ENCODE measurements at regions not wholly inside any gene's neighbourhood (a gene's known extent, or its start where the extent isn't known, plus 50 kb on each side); places are given as distances from the start of the nearest gene placed in this dataset.
"Not testable (repeated sequence)": the region's sequence is repeated elsewhere in the genome, so short reads cannot be mapped to it uniquely, and the experiment has no call there.

- DNase-seq (ENCODE audit: extremely low read depth in 1 of 4, low spot score in 3 of 4); H3K9ac ChIP-seq (ENCODE audit: insufficient read depth in 1 of 2, low read depth in 2 of 2, low read length in 2 of 2); intact Hi-C loops (cut with micrococcal nuclease): not testable (repeated sequence)
These were observed 188.3 kb upstream of the FAM47A start for GRCh38 chrX:34320424-34320823.

GRCh38 chrX:34300871-34301270 is 168.8 kb upstream of the FAM47A start:
- H3K9me1 ChIP-seq (ENCODE audit: control insufficient read depth, insufficient read depth, low read length), result no peaks in the 10 kb centered on the region
- ChIA-PET POLR2A (no interaction called here), CTCF (ENCODE audit: low intra/inter-chr PET ratio) (no interaction called here)
- ATAC-seq, result no peak
- no peaks in the 10 kb centered on the region for H3K4me1 ChIP-seq (replicated peaks in 1 of 2; ENCODE audit: control insufficient read depth in 2 of 2, insufficient read depth in 2 of 2, low read length in 2 of 2)
- no TSS peak for BruUV-seq (replicated peaks)
- 0% methylated on average over 1 of the region's 1 CpG for WGBS (ENCODE audit: insufficient coverage, low coverage, missing lambda C conversion rate)
- H3K4me2 ChIP-seq (ENCODE audit: insufficient read depth, low read length), result no peak overlapping the region
- H3K36me3 ChIP-seq (ENCODE audit: control insufficient read depth, insufficient read depth, low read length), result no peaks in the 10 kb centered on the region
- FAIRE-seq, result no peak
- peak; percentile 4 to 44 (median 16) for DNase-seq (ENCODE audit: extremely low read depth in 1 of 4, low spot score in 3 of 4)
- H2AFZ ChIP-seq (ENCODE audit: low read depth, low read length), result no peak overlapping the region
- no peak for TF ChIP-seq PTBP1 (IDR thresholded peaks at IDR 0.05; ENCODE audit: low read depth, low read length)
- TF ChIP-seq, protein P1, sequence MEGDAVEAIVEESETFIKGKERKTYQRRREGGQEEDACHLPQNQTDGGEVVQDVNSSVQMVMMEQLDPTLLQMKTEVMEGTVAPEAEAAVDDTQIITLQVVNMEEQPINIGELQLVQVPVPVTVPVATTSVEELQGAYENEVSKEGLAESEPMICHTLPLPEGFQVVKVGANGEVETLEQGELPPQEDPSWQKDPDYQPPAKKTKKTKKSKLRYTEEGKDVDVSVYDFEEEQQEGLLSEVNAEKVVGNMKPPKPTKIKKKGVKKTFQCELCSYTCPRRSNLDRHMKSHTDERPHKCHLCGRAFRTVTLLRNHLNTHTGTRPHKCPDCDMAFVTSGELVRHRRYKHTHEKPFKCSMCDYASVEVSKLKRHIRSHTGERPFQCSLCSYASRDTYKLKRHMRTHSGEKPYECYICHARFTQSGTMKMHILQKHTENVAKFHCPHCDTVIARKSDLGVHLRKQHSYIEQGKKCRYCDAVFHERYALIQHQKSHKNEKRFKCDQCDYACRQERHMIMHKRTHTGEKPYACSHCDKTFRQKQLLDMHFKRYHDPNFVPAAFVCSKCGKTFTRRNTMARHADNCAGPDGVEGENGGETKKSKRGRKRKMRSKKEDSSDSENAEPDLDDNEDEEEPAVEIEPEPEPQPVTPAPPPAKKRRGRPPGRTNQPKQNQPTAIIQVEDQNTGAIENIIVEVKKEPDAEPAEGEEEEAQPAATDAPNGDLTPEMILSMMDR (IDR thresholded peaks at IDR 0.05 in 2 of 3, conservative IDR thresholded peaks at IDR 0.05 in 1 of 3; ENCODE audit: insufficient read depth in 2 of 3, low read depth in 1 of 3, low read length in 3 of 3), result peak; percentile 18 to 50 (median 30); a peak in 3 of 6 replicates
- no peak for TF ChIP-seq SNIP1 (IDR thresholded peaks at IDR 0.05; ENCODE audit: low read depth)
- TF ChIP-seq RAD21 (CRISPR knock-in tag; conservative IDR thresholded peaks at IDR 0.05 in 1 of 2, IDR thresholded peaks at IDR 0.05 in 1 of 2), result peak; percentile 41 to 62; a peak in 3 of 4 replicates
- intact Hi-C loops (cut with micrococcal nuclease), result loop anchor here (5.0 kb wide), 1 partner anchor 869 kb away; no protein-coding TSS in a partner anchor
- in situ Hi-C loops (cut with MboI), result no loop called here
- no peaks in the 10 kb centered on the region for H4K20me1 ChIP-seq (replicated peaks; ENCODE audit: control insufficient read depth, insufficient read depth, low read length)
- no peak overlapping the region for H3K9ac ChIP-seq (ENCODE audit: insufficient read depth in 1 of 2, low read depth in 2 of 2, low read length in 2 of 2)
- no peaks in the 10 kb centered on the region for H3K79me2 ChIP-seq (ENCODE audit: control insufficient read depth, insufficient read depth, low read length)
- no peak overlapping the region for H3K4me3 ChIP-seq
- no peaks in the 10 kb centered on the region for H3K9me3 ChIP-seq (replicated peaks; ENCODE audit: control insufficient read depth, insufficient read depth, low read depth, low read length)
- no peak overlapping the region for H3K27ac ChIP-seq (ENCODE audit: extremely low read depth, low read depth, low read length)
- H3K27me3 ChIP-seq (ENCODE audit: control insufficient read depth in 2 of 2, insufficient read depth in 2 of 2, low read length in 2 of 2), result no peaks in the 10 kb centered on the region

More at GRCh38 chrX:34320424-34320823, 188.3 kb upstream of the FAM47A start:
- FAIRE-seq; POLR2A ChIA-PET; in situ Hi-C loops (cut with MboI); H4K20me1 ChIP-seq (replicated peaks; ENCODE audit: control insufficient read depth, insufficient read depth, low read length); H3K4me3 ChIP-seq; H3K79me2 ChIP-seq (ENCODE audit: control insufficient read depth, insufficient read depth, low read length); ATAC-seq; H2AFZ ChIP-seq (ENCODE audit: low read depth, low read length); CTCF ChIA-PET (ENCODE audit: low intra/inter-chr PET ratio); H3K9me1 ChIP-seq (ENCODE audit: control insufficient read depth, insufficient read depth, low read length); H3K4me2 ChIP-seq (ENCODE audit: insufficient read depth, low read length); H3K36me3 ChIP-seq (ENCODE audit: control insufficient read depth, insufficient read depth, low read length); H3K27ac ChIP-seq (ENCODE audit: extremely low read depth, low read depth, low read length); H3K9me3 ChIP-seq (replicated peaks; ENCODE audit: control insufficient read depth, insufficient read depth, low read depth, low read length); BruUV-seq (replicated peaks); H3K4me1 ChIP-seq (replicated peaks in 1 of 2; ENCODE audit: control insufficient read depth in 2 of 2, insufficient read depth in 2 of 2, low read length in 2 of 2); H3K27me3 ChIP-seq (ENCODE audit: control insufficient read depth in 2 of 2, insufficient read depth in 2 of 2, low read length in 2 of 2): not testable (repeated sequence)
- WGBS (ENCODE audit: insufficient coverage, low coverage, missing lambda C conversion rate), result 2% methylated on average over 11 of the region's 16 CpGs

Data from K562 (cell line).